ENCODE measurements at regions not wholly inside any gene's neighbourhood (a gene's known extent, or its start where the extent isn't known, plus 50 kb on each side); places are given as distances from the start of the nearest gene placed in this dataset.

- H3K9me3 ChIP-seq (ENCODE audit: control insufficient read depth in 1 of 2, low read length in 2 of 2) = no peaks in the 10 kb centered on the region
- no peaks in the 10 kb centered on the region for H3K27me3 ChIP-seq (ENCODE audit: low read depth, low read length)
- no peaks in the 10 kb centered on the region for H3K36me3 ChIP-seq (ENCODE audit: control insufficient read depth in 1 of 2, insufficient read depth in 2 of 2, low read length in 2 of 2)
- peak overlapping the region; percentile 6 for H3K27ac ChIP-seq (ENCODE audit: low read length)
- no peaks in the 10 kb centered on the region for H3K4me1 ChIP-seq (ENCODE audit: control insufficient read depth in 1 of 2, insufficient read depth in 2 of 2, low read length in 2 of 2)
- H3K4me3 ChIP-seq (ENCODE audit: low read depth in 1 of 2, low read length in 2 of 2) = peak overlapping the region; percentile 3 to 36
These were observed 199.3 kb upstream of the SGK1 start for GRCh38 chr6:134517145-134517658.

GRCh38 chr6:134516582-134516981, 198.7 kb upstream of the SGK1 start:
- Histone ChIP-seq H3K9me3 (ENCODE audit: control insufficient read depth in 1 of 2, low read length in 2 of 2) (no peaks in the 10 kb centered on the region), H3K36me3 (ENCODE audit: control insufficient read depth in 1 of 2, insufficient read depth in 2 of 2, low read length in 2 of 2) (no peaks in the 10 kb centered on the region), H3K27ac (ENCODE audit: low read length) (peak overlapping the region; percentile 6), H3K27me3 (ENCODE audit: low read depth, low read length) (no peaks in the 10 kb centered on the region), H3K4me1 (ENCODE audit: control insufficient read depth in 1 of 2, insufficient read depth in 2 of 2, low read length in 2 of 2) (no peaks in the 10 kb centered on the region), H3K4me3 (ENCODE audit: low read depth in 1 of 2, low read length in 2 of 2) (no peak overlapping the region)

GRCh38 chr6:134515986-134516385, 198.1 kb upstream of the SGK1 start:
- Histone ChIP-seq H3K9me3 (ENCODE audit: control insufficient read depth in 1 of 2, low read length in 2 of 2) (no peaks in the 10 kb centered on the region), H3K27ac (ENCODE audit: low read length) (no peak overlapping the region)

GRCh38 chr6:134512981-134513391, 195.1 kb upstream of the SGK1 start:
- H3K27me3 ChIP-seq (ENCODE audit: low read depth, low read length) = no peaks in the 10 kb centered on the region
- no peak overlapping the region for H3K27ac ChIP-seq (ENCODE audit: low read length)
- no peaks in the 10 kb centered on the region for H3K9me3 ChIP-seq (ENCODE audit: control insufficient read depth in 1 of 2, low read length in 2 of 2)
- H3K4me1 ChIP-seq (ENCODE audit: control insufficient read depth in 1 of 2, insufficient read depth in 2 of 2, low read length in 2 of 2) = no peaks in the 10 kb centered on the region
- H3K36me3 ChIP-seq (ENCODE audit: control insufficient read depth in 1 of 2, insufficient read depth in 2 of 2, low read length in 2 of 2) = no peaks in the 10 kb centered on the region
- no peak overlapping the region for H3K4me3 ChIP-seq (ENCODE audit: low read depth in 1 of 2, low read length in 2 of 2)

More at GRCh38 chr6:134515986-134516385, 198.1 kb upstream of the SGK1 start:
- no peaks in the 10 kb centered on the region for H3K27me3 ChIP-seq (ENCODE audit: low read depth, low read length)
- H3K36me3 ChIP-seq (ENCODE audit: control insufficient read depth in 1 of 2, insufficient read depth in 2 of 2, low read length in 2 of 2) = no peaks in the 10 kb centered on the region
- no peaks in the 10 kb centered on the region for H3K4me1 ChIP-seq (ENCODE audit: control insufficient read depth in 1 of 2, insufficient read depth in 2 of 2, low read length in 2 of 2)
- H3K4me3 ChIP-seq (ENCODE audit: low read depth in 1 of 2, low read length in 2 of 2) = no peak overlapping the region

- Histone ChIP-seq H3K36me3 (ENCODE audit: control insufficient read depth in 1 of 2, insufficient read depth in 2 of 2, low read length in 2 of 2) (no peaks in the 10 kb centered on the region), H3K27ac (ENCODE audit: low read length) (no peak overlapping the region)
These were observed 194.2 kb upstream of the SGK1 start for GRCh38 chr6:134511984-134512683.

GRCh38 chr6:134510920-134511319, 193.0 kb upstream of the SGK1 start:
- H3K36me3 ChIP-seq (ENCODE audit: control insufficient read depth in 1 of 2, insufficient read depth in 2 of 2, low read length in 2 of 2) = no peaks in the 10 kb centered on the region
- no peak overlapping the region for H3K27ac ChIP-seq (ENCODE audit: low read length)
- no peaks in the 10 kb centered on the region for H3K27me3 ChIP-seq (ENCODE audit: low read depth, low read length)
- no peaks in the 10 kb centered on the region for H3K9me3 ChIP-seq (ENCODE audit: control insufficient read depth in 1 of 2, low read length in 2 of 2)
- H3K4me1 ChIP-seq (ENCODE audit: control insufficient read depth in 1 of 2, insufficient read depth in 2 of 2, low read length in 2 of 2) = no peaks in the 10 kb centered on the region
- H3K4me3 ChIP-seq (ENCODE audit: low read depth in 1 of 2, low read length in 2 of 2) = no peak overlapping the region

More at GRCh38 chr6:134511984-134512683, 194.2 kb upstream of the SGK1 start:
- H3K27me3 ChIP-seq (ENCODE audit: low read depth, low read length) = no peaks in the 10 kb centered on the region
- no peaks in the 10 kb centered on the region for H3K9me3 ChIP-seq (ENCODE audit: control insufficient read depth in 1 of 2, low read length in 2 of 2)
- no peak overlapping the region for H3K4me3 ChIP-seq (ENCODE audit: low read depth in 1 of 2, low read length in 2 of 2)
- no peaks in the 10 kb centered on the region for H3K4me1 ChIP-seq (ENCODE audit: control insufficient read depth in 1 of 2, insufficient read depth in 2 of 2, low read length in 2 of 2)

GRCh38 chr6:134510142-134510541, 192.2 kb upstream of the SGK1 start:
- Histone ChIP-seq H3K27me3 (ENCODE audit: low read depth, low read length) (no peaks in the 10 kb centered on the region), H3K4me1 (ENCODE audit: control insufficient read depth in 1 of 2, insufficient read depth in 2 of 2, low read length in 2 of 2) (no peaks in the 10 kb centered on the region), H3K9me3 (ENCODE audit: control insufficient read depth in 1 of 2, low read length in 2 of 2) (no peaks in the 10 kb centered on the region), H3K27ac (ENCODE audit: low read length) (no peak overlapping the region), H3K4me3 (ENCODE audit: low read depth in 1 of 2, low read length in 2 of 2) (no peak overlapping the region), H3K36me3 (ENCODE audit: control insufficient read depth in 1 of 2, insufficient read depth in 2 of 2, low read length in 2 of 2) (no peaks in the 10 kb centered on the region)

GRCh38 chr6:134508862-134509498, 191.1 kb upstream of the SGK1 start:
- H3K4me1 ChIP-seq (ENCODE audit: control insufficient read depth in 1 of 2, insufficient read depth in 2 of 2, low read length in 2 of 2) = no peaks in the 10 kb centered on the region
- no peaks in the 10 kb centered on the region for H3K36me3 ChIP-seq (ENCODE audit: control insufficient read depth in 1 of 2, insufficient read depth in 2 of 2, low read length in 2 of 2)
- H3K27ac ChIP-seq (ENCODE audit: low read length) = no peak overlapping the region
- H3K4me3 ChIP-seq (ENCODE audit: low read depth in 1 of 2, low read length in 2 of 2) = no peak overlapping the region
- no peaks in the 10 kb centered on the region for H3K9me3 ChIP-seq (ENCODE audit: control insufficient read depth in 1 of 2, low read length in 2 of 2)
- H3K27me3 ChIP-seq (ENCODE audit: low read depth, low read length) = no peaks in the 10 kb centered on the region

GRCh38 chr6:134506162-134506561, 188.2 kb upstream of the SGK1 start:
- H3K9me3 ChIP-seq (ENCODE audit: control insufficient read depth in 1 of 2, low read length in 2 of 2) = no peaks in the 10 kb centered on the region
- H3K27me3 ChIP-seq (ENCODE audit: low read depth, low read length) = no peaks in the 10 kb centered on the region
- no peaks in the 10 kb centered on the region for H3K4me1 ChIP-seq (ENCODE audit: control insufficient read depth in 1 of 2, insufficient read depth in 2 of 2, low read length in 2 of 2)
- no peaks in the 10 kb centered on the region for H3K36me3 ChIP-seq (ENCODE audit: control insufficient read depth in 1 of 2, insufficient read depth in 2 of 2, low read length in 2 of 2)
- no peak overlapping the region for H3K27ac ChIP-seq (ENCODE audit: low read length)
- H3K4me3 ChIP-seq (ENCODE audit: low read depth in 1 of 2, low read length in 2 of 2) = no peak overlapping the region

- Histone ChIP-seq H3K4me3 (ENCODE audit: low read depth in 1 of 2, low read length in 2 of 2) (no peak overlapping the region), H3K27me3 (ENCODE audit: low read depth, low read length) (no peaks in the 10 kb centered on the region), H3K9me3 (ENCODE audit: control insufficient read depth in 1 of 2, low read length in 2 of 2) (no peaks in the 10 kb centered on the region), H3K36me3 (ENCODE audit: control insufficient read depth in 1 of 2, insufficient read depth in 2 of 2, low read length in 2 of 2) (no peaks in the 10 kb centered on the region), H3K27ac (ENCODE audit: low read length) (no peak overlapping the region), H3K4me1 (ENCODE audit: control insufficient read depth in 1 of 2, insufficient read depth in 2 of 2, low read length in 2 of 2) (no peaks in the 10 kb centered on the region)
These were observed 185.8 kb upstream of the SGK1 start for GRCh38 chr6:134503585-134504281.
